Right lobe of liver (tissue), 6 donors: ENCODE measurements at regions not wholly inside any gene's neighbourhood (a gene's known extent, or its start where the extent isn't known, plus 50 kb on each side); places are given as distances from the start of the nearest gene placed in this dataset.
"Not testable (repeated sequence)": the region's sequence is repeated elsewhere in the genome, so short reads cannot be mapped to it uniquely, and the experiment has no call there.

Source experiments
- ATAC-seq, 4 donors: fragments of 200-7000 bp; cut with Tn5 transposase; one replicate each; pipeline ENCODE4 v1.9.1; 2020; ENCODE audit warnings: mild to moderate bottlenecking in 4 of 4, moderate library complexity in 4 of 4
- DNase-seq, 3 donors: peaks; one replicate each; pipeline ENCODE4 v3.0.0-alpha.2; 2020
- H3K27ac ChIP-seq, 3 donors: fragments of 200-600 bp; one replicate each; pipeline ENCODE4 v1.8.0; 2022
- H3K27me3 ChIP-seq, 2 donors: fragments of 200-600 bp; one replicate each; pipeline ENCODE4 v1.8.0; 2022
- H3K36me3 ChIP-seq, 4 donors: fragments of 200-600 bp; sonication (generic) in 1 of 4; one replicate each; pipeline versions ENCODE4 v1.5.1 to v1.8.0; 2017 to 2022; ENCODE audit warnings: control low read depth in 1 of 4
- H3K4me1 ChIP-seq, 4 donors: fragments of 200-600 bp; sonication (generic) in 1 of 4; one replicate each; pipeline versions ENCODE4 v1.5.1 to v1.8.0; 2017 to 2022; ENCODE audit warnings: control low read depth in 1 of 4
- H3K4me3 ChIP-seq, 3 donors: fragments of 200-600 bp; one replicate each; pipeline ENCODE4 v1.8.0; 2022
- H3K9me3 ChIP-seq, 4 donors: fragments of 200-600 bp; sonication (generic) in 1 of 4; one replicate each; pipeline versions ENCODE4 v1.5.1 to v1.8.0; 2017 to 2022; ENCODE audit warnings: control low read depth in 1 of 4
- POLR2A ChIP-seq: fragments of 450-650 bp; IDR thresholded peaks from one replicate; pipeline ENCODE4 v1.6.1; 2017; ENCODE audit warnings: antibody characterized with exemption, mild to moderate bottlenecking
- WGBS: methylation state at CpG from one replicate; pipeline ENCODE4 v1.1.6; 2018; ENCODE audit warnings: low coverage, low lambda C conversion rate; ENCODE audit not compliant: insufficient coverage; ENCODE audit errors: missing lambda C conversion rate; 5-methylcytosine and 5-hydroxymethylcytosine counted together
- intact Hi-C, 2 donors: fragments of 100-400 bp; cut with DNase I; formaldehyde crosslinking; loops; one replicate each; pipeline versions ENCODE4 v1.11.2 to v1.14.1; 2022
- TF ChIP-seq, protein P1 (sequence below), 4 donors: fragments of 200-600 bp in 3 of 4; fragments of 450-650 bp in 1 of 4; IDR thresholded peaks; one replicate each; pipeline versions ENCODE4 v1.5.1 to v1.8.0; 2016 to 2022; ENCODE audit warnings: antibody characterized with exemption in 4 of 4, mild to moderate bottlenecking in 2 of 4
- donor health status: DM: no; HTN: yes; CAD: no.
- donor health status: DM: no; HTN: no; CAD: no.
- donor health status: DM: no; HTN: no; CAD: no.
- donor health status: DM: no; HTN: yes; CAD: no.
- donor health status: DM: no; HTN: yes; CAD: no.

DNA sequence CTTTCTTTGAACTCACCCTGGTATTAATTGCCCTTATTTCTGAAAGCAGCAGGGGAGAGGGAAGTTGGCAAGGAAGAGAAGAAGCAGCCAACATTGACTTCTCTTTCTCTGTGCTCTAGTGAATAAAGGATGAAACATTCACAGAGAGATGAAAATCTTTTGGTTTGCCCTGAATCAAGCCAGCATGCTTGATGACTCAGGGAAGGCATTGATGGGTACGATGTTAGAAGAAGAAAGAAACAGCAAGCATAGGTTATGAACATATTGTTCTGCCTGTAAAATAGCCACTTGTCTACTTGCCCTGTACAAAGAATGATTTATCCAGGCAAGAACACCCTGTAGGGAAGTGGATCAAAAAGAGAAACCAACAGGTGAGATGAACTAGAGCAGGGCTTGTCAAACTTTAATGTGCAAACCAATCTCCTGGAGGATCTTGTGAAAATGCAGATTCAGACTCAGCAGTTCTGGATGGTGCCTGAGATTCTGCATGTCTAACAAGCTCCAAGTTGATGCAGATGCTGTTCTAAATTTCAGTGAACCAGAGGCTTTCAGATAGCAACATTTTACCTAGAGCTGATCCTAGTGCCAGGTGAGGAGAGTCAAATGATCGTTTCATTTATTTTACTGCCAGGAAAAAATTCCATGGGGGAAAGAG, 586.6 kb upstream of the TLE4 start:
- TF ChIP-seq POLR2A, result no peak
- H3K4me3 ChIP-seq, result no peak overlapping the region
- H3K36me3 ChIP-seq, result no peaks in the 10 kb centered on the region
- no peak overlapping the region for H3K27ac ChIP-seq
- ATAC-seq (no peak), DNase-seq (no peak)
- intact Hi-C loops, result no loop called here
- no peaks in the 10 kb centered on the region for H3K9me3 ChIP-seq
- H3K4me1 ChIP-seq, result no peaks in the 10 kb centered on the region
- 70% methylated on average over 2 of the region's 2 CpGs for WGBS
- H3K27me3 ChIP-seq, result no peaks in the 10 kb centered on the region

DNA sequence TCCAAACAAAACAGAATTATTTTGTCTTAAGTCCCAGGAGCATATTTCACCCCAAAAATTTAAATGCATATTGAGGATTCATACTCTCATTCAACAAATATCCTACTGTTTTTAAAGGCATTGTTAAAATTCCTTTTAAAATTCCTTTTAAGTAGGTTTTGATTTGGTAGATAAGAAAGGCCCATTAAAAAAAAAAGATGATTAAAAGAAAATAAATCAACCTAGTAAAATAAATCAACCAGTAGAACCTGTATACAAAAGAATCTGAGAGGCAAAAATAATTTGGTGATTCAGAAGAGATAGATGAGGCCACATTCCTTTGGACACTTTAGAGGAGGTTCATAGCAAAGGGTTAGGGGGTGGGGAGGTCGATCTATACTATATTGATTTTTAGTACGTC, 585.3 kb upstream of the TLE4 start:
- WGBS, result 54% methylated on average over 2 of the region's 2 CpGs
- intact Hi-C loops, result no loop called here
- Histone ChIP-seq H3K4me3 (no peak overlapping the region), H3K4me1 (no peaks in the 10 kb centered on the region), H3K27me3 (no peaks in the 10 kb centered on the region), H3K36me3 (no peaks in the 10 kb centered on the region), H3K9me3 (no peaks in the 10 kb centered on the region), H3K27ac (no peak overlapping the region)
- no peak for ATAC-seq
- TF ChIP-seq, protein P1, sequence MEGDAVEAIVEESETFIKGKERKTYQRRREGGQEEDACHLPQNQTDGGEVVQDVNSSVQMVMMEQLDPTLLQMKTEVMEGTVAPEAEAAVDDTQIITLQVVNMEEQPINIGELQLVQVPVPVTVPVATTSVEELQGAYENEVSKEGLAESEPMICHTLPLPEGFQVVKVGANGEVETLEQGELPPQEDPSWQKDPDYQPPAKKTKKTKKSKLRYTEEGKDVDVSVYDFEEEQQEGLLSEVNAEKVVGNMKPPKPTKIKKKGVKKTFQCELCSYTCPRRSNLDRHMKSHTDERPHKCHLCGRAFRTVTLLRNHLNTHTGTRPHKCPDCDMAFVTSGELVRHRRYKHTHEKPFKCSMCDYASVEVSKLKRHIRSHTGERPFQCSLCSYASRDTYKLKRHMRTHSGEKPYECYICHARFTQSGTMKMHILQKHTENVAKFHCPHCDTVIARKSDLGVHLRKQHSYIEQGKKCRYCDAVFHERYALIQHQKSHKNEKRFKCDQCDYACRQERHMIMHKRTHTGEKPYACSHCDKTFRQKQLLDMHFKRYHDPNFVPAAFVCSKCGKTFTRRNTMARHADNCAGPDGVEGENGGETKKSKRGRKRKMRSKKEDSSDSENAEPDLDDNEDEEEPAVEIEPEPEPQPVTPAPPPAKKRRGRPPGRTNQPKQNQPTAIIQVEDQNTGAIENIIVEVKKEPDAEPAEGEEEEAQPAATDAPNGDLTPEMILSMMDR (IDR thresholded peaks at IDR 0.05), result no peak
- no peak for TF ChIP-seq POLR2A
- no peak for DNase-seq

DNA sequence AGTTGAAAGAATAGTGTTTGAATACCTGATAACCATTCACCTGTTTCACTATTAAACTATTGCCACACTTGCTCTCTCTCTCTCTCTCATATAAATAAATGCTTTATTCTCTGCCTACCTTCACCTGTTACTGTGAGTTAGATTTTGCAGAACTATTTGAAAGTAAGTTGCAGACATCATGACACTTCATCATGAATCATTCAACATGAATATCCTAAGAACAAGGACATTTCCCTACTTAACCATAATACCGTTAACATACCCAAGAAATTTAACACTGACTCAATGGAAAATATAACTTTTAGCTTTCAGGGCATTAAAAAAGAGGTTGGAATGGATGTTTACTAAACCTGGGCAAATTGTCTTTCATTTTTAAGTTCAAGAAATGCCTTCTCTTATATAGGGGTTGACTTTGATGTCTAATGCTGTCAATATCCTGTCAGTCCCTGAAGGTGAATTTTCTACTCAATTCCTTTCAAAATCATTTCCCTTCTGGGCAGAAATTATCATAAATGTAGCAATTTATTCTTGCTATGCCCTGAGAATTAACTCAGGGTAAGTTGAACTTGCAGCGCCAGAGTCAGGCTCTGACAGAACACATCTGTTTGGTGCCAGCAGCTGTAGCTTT, 582.6 kb upstream of the TLE4 start:
- Histone ChIP-seq H3K36me3 (no peaks in the 10 kb centered on the region), H3K27ac (no peak overlapping the region), H3K9me3 (no peaks in the 10 kb centered on the region), H3K4me3 (no peak overlapping the region), H3K27me3 (no peaks in the 10 kb centered on the region), H3K4me1 (no peaks in the 10 kb centered on the region)
- WGBS, result 69% methylated on average over 2 of the region's 2 CpGs
- ATAC-seq (no peak), DNase-seq (no peak)
- intact Hi-C loops, result no loop called here
- TF ChIP-seq, protein P1 (IDR thresholded peaks at IDR 0.05), result no peak
- TF ChIP-seq POLR2A, result no peak

DNA sequence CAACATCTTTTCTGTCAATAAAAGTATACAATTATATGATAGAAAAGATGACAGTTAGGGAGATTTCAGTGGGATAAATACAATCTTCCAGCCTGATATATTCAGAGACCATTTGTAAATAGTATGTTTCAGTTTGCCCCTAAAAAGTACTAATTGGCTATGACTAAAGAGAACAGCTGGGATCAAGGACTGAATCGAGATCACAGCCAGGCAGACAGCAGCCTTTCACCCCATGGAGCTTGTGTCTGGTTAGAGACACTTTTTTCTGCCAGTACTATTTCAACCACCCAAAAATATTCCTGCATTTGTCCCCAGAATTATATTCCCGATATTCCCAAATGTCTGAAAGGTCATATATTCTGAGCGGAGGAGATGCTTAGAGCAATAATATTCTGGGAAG, 577.3 kb upstream of the TLE4 start:
- Histone ChIP-seq H3K36me3 (no peaks in the 10 kb centered on the region), H3K9me3 (no peaks in the 10 kb centered on the region), H3K27ac (no peak overlapping the region), H3K4me1 (no peaks in the 10 kb centered on the region), H3K27me3 (no peaks in the 10 kb centered on the region), H3K4me3 (no peak overlapping the region)
- ATAC-seq (no peak), DNase-seq (no peak)
- intact Hi-C loops, result no loop called here
- no peak for TF ChIP-seq POLR2A
- TF ChIP-seq, protein P1 (IDR thresholded peaks at IDR 0.05), result no peak
- 63% methylated on average over 3 of the region's 3 CpGs for WGBS

DNA sequence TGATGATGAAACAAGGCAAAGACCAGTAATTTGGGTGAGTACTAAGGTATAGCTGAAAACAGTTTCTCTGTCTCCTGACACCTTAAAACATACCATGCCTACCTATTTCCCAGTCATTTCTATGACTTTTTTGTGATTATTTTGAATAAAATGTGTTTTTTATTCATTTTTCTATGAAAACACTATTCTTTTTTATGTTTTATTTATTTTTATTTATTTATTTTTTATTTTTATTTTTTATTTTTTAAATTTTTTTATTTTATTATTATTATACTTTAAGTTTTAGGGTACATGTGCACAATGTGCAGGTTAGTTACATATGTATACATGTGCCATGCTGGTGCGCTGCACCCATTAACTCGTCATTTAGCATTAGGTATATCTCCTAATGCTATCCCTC, 576.8 kb upstream of the TLE4 start:
- 72% methylated on average over 2 of the region's 2 CpGs for WGBS
- H3K4me1 ChIP-seq, H3K9me3 ChIP-seq, H3K27ac ChIP-seq, DNase-seq, H3K27me3 ChIP-seq, H3K4me3 ChIP-seq, intact Hi-C loops, ATAC-seq, H3K36me3 ChIP-seq: not testable (repeated sequence)
